CD4-positive, alpha-beta memory T cell (primary cell): ENCODE measurements at regions not wholly inside any gene's neighbourhood (a gene's known extent, or its start where the extent isn't known, plus 50 kb on each side); places are given as distances from the start of the nearest gene placed in this dataset.
"Not testable (repeated sequence)": the region's sequence is repeated elsewhere in the genome, so short reads cannot be mapped to it uniquely, and the experiment has no call there.

Experiments used
- CTCF ChIA-PET: fragments of 350-600 bp; sonication (Branson Sonifier 250); formaldehyde crosslinking; loops from one replicate; lab custom pipeline; 2021; ENCODE audit warnings: inconsistent platforms; ENCODE audit not compliant: partially characterized antibody; lab: Charles Lee
- POLR2A ChIA-PET: fragments of 350-600 bp; sonication (Branson Sonifier 250); formaldehyde crosslinking; loops from one replicate; lab custom pipeline; 2021; ENCODE audit not compliant: partially characterized antibody; lab: Charles Lee
- DNase-seq, 5 donors: peaks; one replicate each; pipeline versions ENCODE4 v3.0.0 to v3.0.0-alpha.2; 2020 to 2022; ENCODE audit warnings: mixed read lengths in 1 of 5
- H3K27ac ChIP-seq: one replicate; pipeline ENCODE4 v1.7.0; 2013; ENCODE audit warnings: low read depth, low read length
- H3K27me3 ChIP-seq: 2 replicates; pipeline ENCODE4 v1.7.0; 2013; ENCODE audit warnings: mild to moderate bottlenecking, low read length, moderate library complexity; ENCODE audit not compliant: insufficient read depth
- H3K36me3 ChIP-seq: 2 replicates; pipeline ENCODE4 v1.7.0; 2013; ENCODE audit warnings: mild to moderate bottlenecking, low read length, moderate library complexity; ENCODE audit not compliant: insufficient read depth
- H3K4me1 ChIP-seq: 2 replicates; pipeline ENCODE4 v1.7.0; 2013; ENCODE audit warnings: mild to moderate bottlenecking, low read length, moderate library complexity; ENCODE audit not compliant: insufficient read depth
- H3K4me3 ChIP-seq, 2 donors: one replicate each; pipeline ENCODE4 v1.7.0; 2013; ENCODE audit warnings: low read length in 2 of 2, mild to moderate bottlenecking in 1 of 2
- H3K9me3 ChIP-seq, 2 donors: one replicate each; pipeline ENCODE4 v1.7.0; 2013; ENCODE audit warnings: low read length in 2 of 2, control low read depth in 1 of 2; ENCODE audit not compliant: control insufficient read depth in 1 of 2
- H3K27ac Mint-ChIP-seq, 7 donors: one replicate each; pipeline ENCODE4 v1.8.0; 2020 to 2021; ENCODE audit warnings: mixed read lengths in 7 of 7, mild to moderate bottlenecking in 6 of 7, inconsistent platforms in 3 of 7, moderate library complexity in 3 of 7
- H3K27me3 Mint-ChIP-seq, 2 donors: one replicate each; pipeline ENCODE4 v1.8.0; 2020 to 2021; ENCODE audit warnings: mixed read lengths in 2 of 2
- H3K36me3 Mint-ChIP-seq, 2 donors: one replicate each; pipeline ENCODE4 v1.8.0; 2020 to 2021; ENCODE audit warnings: mixed read lengths in 2 of 2, inconsistent platforms in 1 of 2, mild to moderate bottlenecking in 1 of 2
- H3K4me1 Mint-ChIP-seq, 4 donors: one replicate each; pipeline ENCODE4 v1.8.0; 2020 to 2021; ENCODE audit warnings: mixed read lengths in 4 of 4, mild to moderate bottlenecking in 1 of 4
- H3K4me3 Mint-ChIP-seq, 8 donors: one replicate each; pipeline ENCODE4 v1.8.0; 2020 to 2021; ENCODE audit warnings: mixed read lengths in 8 of 8, mild to moderate bottlenecking in 7 of 8, moderate library complexity in 6 of 8, inconsistent platforms in 3 of 8
- H3K9me3 Mint-ChIP-seq, 8 donors: one replicate each; pipeline ENCODE4 v1.8.0; 2020 to 2021; ENCODE audit warnings: mixed read lengths in 8 of 8, mild to moderate bottlenecking in 5 of 8, inconsistent platforms in 3 of 8, moderate library complexity in 1 of 8
- intact Hi-C: fragments of 100-400 bp; cut with micrococcal nuclease; formaldehyde crosslinking; loops from one replicate; pipeline ENCODE4 v1.15.1; 2023

GRCh38 chr9:75551861-75552260 is 338.6 kb upstream of the PCSK5 start:
- no peak overlapping the region for H3K4me3 Mint-ChIP-seq
- no peak for DNase-seq
- no peak overlapping the region for H3K27ac ChIP-seq
- H3K9me3 Mint-ChIP-seq, result peaks cover 0 to 6% (median under 1%) of the 10 kb centered on the region in 8 donors
- no peak overlapping the region for H3K27ac Mint-ChIP-seq
- CTCF ChIA-PET, result no interaction called here
- POLR2A ChIA-PET, result no interaction called here
- H3K4me1 ChIP-seq, result no peaks in the 10 kb centered on the region
- no peaks in the 10 kb centered on the region for H3K36me3 ChIP-seq
- no peak overlapping the region for H3K4me3 ChIP-seq
- H3K36me3 Mint-ChIP-seq, result no peaks in the 10 kb centered on the region
- H3K4me1 Mint-ChIP-seq, result no peaks in the 10 kb centered on the region
- intact Hi-C loops, result no loop called here
- H3K27me3 ChIP-seq, result no peaks in the 10 kb centered on the region
- H3K27me3 Mint-ChIP-seq, result peaks cover 0 to 3% of the 10 kb centered on the region in 2 donors
- no peaks in the 10 kb centered on the region for H3K9me3 ChIP-seq

DNA sequence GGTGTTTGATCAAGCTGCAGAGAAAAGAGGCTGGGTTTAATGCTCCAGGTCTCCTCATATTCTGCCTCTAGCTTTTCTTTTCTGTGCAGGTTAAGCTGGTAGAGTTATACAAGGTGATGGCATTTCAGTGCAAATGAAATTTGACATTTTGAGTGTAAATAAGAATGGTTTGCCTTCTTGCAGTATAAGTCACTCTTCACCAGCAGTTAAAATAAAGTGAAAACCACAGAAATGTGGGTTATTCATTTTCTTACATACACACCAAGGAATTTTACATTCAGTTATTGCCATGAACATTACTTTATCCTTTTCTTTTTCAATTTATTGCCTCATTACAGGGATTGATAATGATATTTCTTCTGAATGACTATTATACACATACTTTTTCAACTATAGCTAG is 337.5 kb upstream of the PCSK5 start:
- H3K4me3 Mint-ChIP-seq, result no peak overlapping the region
- Histone ChIP-seq H3K27ac (no peak overlapping the region), H3K4me1 (no peaks in the 10 kb centered on the region), H3K36me3 (no peaks in the 10 kb centered on the region), H3K4me3 (no peak overlapping the region), H3K9me3 (no peaks in the 10 kb centered on the region), H3K27me3 (no peaks in the 10 kb centered on the region)
- ChIA-PET POLR2A (no interaction called here), CTCF (no interaction called here)
- intact Hi-C loops, result no loop called here
- no peaks in the 10 kb centered on the region for H3K36me3 Mint-ChIP-seq
- H3K9me3 Mint-ChIP-seq, result peaks cover 0 to 6% (median 1%) of the 10 kb centered on the region in 8 donors
- H3K4me1 Mint-ChIP-seq, result no peaks in the 10 kb centered on the region
- no peak for DNase-seq
- H3K27me3 Mint-ChIP-seq, result peaks cover 0 to 1% of the 10 kb centered on the region in 2 donors
- H3K27ac Mint-ChIP-seq, result no peak overlapping the region

GRCh38 chr9:75566813-75567212 is 323.7 kb upstream of the PCSK5 start:
- H3K36me3 ChIP-seq, intact Hi-C loops, H3K4me1 ChIP-seq, H3K4me3 Mint-ChIP-seq, H3K27ac Mint-ChIP-seq, H3K4me3 ChIP-seq, H3K27me3 Mint-ChIP-seq, POLR2A ChIA-PET, H3K27me3 ChIP-seq, H3K36me3 Mint-ChIP-seq, H3K4me1 Mint-ChIP-seq, H3K9me3 ChIP-seq, DNase-seq, CTCF ChIA-PET, H3K27ac ChIP-seq: not testable (repeated sequence)
- H3K9me3 Mint-ChIP-seq, result peaks cover 0 to 14% (median 4%) of the 10 kb centered on the region in 8 donors

DNA sequence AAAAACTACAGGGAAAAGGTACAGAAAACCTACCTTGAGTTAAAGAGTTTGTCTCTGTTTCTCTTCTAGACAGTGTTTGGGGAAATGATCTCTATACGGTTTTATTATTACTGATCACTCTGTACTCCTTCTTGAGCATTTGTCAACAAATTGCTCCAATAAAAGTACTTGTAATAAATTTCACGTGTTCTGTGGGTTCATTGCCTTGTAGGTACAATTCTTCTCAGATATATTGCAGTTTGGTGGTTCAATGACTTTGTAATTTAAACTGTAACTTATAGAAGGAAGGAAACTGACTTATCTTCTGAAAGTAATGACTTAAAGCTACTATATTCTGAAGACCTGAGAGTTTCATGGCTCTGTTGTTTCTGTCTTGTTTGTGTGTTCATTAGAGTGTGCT is 319.9 kb upstream of the PCSK5 start:
- no peak overlapping the region for H3K4me3 ChIP-seq
- Mint-ChIP-seq H3K4me1 (no peaks in the 10 kb centered on the region), H3K4me3 (no peak overlapping the region), H3K9me3 (peaks cover 0 to 7% (median 1%) of the 10 kb centered on the region in 8 donors), H3K36me3 (no peaks in the 10 kb centered on the region), H3K27me3 (peaks cover 0 to 2% of the 10 kb centered on the region in 2 donors), H3K27ac (no peak overlapping the region)
- no peaks in the 10 kb centered on the region for H3K27me3 ChIP-seq
- intact Hi-C loops, result no loop called here
- no peaks in the 10 kb centered on the region for H3K36me3 ChIP-seq
- H3K4me1 ChIP-seq, result no peaks in the 10 kb centered on the region
- ChIA-PET CTCF (no interaction called here), POLR2A (no interaction called here)
- DNase-seq, result no peak
- no peaks in the 10 kb centered on the region for H3K9me3 ChIP-seq
- no peak overlapping the region for H3K27ac ChIP-seq

- Histone ChIP-seq H3K27ac (no peak overlapping the region), H3K36me3 (no peaks in the 10 kb centered on the region), H3K4me1 (no peaks in the 10 kb centered on the region), H3K4me3 (no peak overlapping the region), H3K27me3 (no peaks in the 10 kb centered on the region), H3K9me3 (no peaks in the 10 kb centered on the region)
- Mint-ChIP-seq H3K27me3 (peaks cover 0 to 2% of the 10 kb centered on the region in 2 donors), H3K4me3 (no peak overlapping the region), H3K27ac (no peak overlapping the region), H3K36me3 (no peaks in the 10 kb centered on the region), H3K4me1 (no peaks in the 10 kb centered on the region), H3K9me3 (peaks cover 0 to 5% (median 0%) of the 10 kb centered on the region in 8 donors)
- ChIA-PET CTCF (no interaction called here), POLR2A (no interaction called here)
- intact Hi-C loops, result no loop called here
- no peak for DNase-seq
These were observed 315.9 kb upstream of the PCSK5 start for GRCh38 chr9:75574569-75574968.

DNA sequence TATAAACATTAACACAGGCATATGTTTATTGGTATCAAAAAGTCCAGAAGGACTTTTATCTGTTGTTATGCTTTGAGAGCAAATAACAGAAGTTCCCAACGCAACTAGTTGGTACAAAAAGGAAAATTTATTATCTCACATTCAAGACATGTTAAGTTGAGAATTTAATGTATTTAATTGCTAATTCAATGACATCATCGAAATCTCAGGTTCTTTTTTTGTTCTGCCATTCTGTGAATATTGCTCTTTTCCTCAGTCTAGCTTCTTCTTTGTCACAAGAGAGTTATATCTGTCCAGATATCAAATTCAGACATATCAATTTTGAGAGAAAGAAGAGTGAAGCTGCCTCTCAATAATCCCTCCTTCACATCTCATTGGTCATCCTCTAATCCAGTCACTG is 307.6 kb upstream of the PCSK5 start:
- ChIA-PET POLR2A (no interaction called here), CTCF (no interaction called here)
- no peaks in the 10 kb centered on the region for H3K36me3 ChIP-seq
- no peak overlapping the region for H3K4me3 Mint-ChIP-seq
- H3K27ac Mint-ChIP-seq, result no peak overlapping the region
- H3K27me3 Mint-ChIP-seq, result peaks cover 0 to 5% of the 10 kb centered on the region in 2 donors
- no peak overlapping the region for H3K4me3 ChIP-seq
- H3K36me3 Mint-ChIP-seq, result no peaks in the 10 kb centered on the region
- peaks cover 0 to 6% (median 0%) of the 10 kb centered on the region in 8 donors for H3K9me3 Mint-ChIP-seq
- no peaks in the 10 kb centered on the region for H3K4me1 ChIP-seq
- DNase-seq, result no peak
- intact Hi-C loops, result no loop called here
- no peaks in the 10 kb centered on the region for H3K9me3 ChIP-seq
- H3K27me3 ChIP-seq, result no peaks in the 10 kb centered on the region
- no peaks in the 10 kb centered on the region for H3K4me1 Mint-ChIP-seq
- H3K27ac ChIP-seq, result no peak overlapping the region

DNA sequence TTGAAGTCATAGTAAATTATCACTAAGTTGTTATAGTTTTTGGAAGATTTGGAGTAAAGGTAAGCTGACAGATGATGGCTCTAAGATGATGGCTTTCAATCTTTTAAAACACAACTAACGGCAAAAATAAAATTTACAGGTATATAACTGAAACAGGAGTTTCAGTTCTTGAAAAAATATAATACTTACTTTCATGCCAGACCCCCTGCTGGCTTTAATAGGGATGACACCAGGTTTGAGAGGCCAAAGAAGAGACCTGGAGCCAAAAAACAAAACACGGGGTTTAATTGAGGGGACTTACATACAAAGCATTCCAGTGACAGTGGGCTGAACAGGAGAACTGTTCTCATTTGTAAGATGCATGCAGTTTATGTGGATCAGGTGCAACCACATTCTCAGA is 301.7 kb upstream of the PCSK5 start:
- no peak overlapping the region for H3K4me3 ChIP-seq
- no peaks in the 10 kb centered on the region for H3K27me3 ChIP-seq
- no peaks in the 10 kb centered on the region for H3K9me3 ChIP-seq
- Mint-ChIP-seq H3K4me1 (no peaks in the 10 kb centered on the region), H3K4me3 (no peak overlapping the region), H3K36me3 (no peaks in the 10 kb centered on the region), H3K27me3 (peaks cover 0 to 5% of the 10 kb centered on the region in 2 donors), H3K9me3 (peaks cover 0 to 3% (median 0%) of the 10 kb centered on the region in 8 donors), H3K27ac (no peak overlapping the region)
- no peaks in the 10 kb centered on the region for H3K36me3 ChIP-seq
- H3K4me1 ChIP-seq, result no peaks in the 10 kb centered on the region
- POLR2A ChIA-PET, result no interaction called here
- CTCF ChIA-PET, result no interaction called here
- intact Hi-C loops, result no loop called here
- no peak overlapping the region for H3K27ac ChIP-seq
- no peak for DNase-seq

DNA sequence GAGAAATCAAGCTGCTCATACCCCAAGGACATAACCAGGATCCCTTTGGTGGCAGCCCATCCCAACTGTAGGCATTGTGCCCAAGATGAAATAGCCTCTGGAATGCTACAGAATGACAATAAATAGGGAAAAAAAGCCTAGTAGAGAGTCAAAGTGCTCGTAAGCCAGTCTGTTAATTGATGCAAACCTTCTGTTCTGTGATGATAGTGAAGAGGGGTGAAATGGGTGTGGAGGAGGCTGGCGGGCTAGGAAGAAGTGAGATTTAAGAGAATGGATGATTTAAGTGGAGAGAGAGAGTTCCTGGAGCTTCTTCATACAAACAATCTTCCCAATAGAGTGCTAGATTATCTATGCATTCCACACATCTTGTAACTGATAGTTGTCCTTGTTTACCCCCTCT is 301.0 kb upstream of the PCSK5 start:
- Histone ChIP-seq H3K36me3 (no peaks in the 10 kb centered on the region), H3K4me1 (no peaks in the 10 kb centered on the region), H3K4me3 (no peak overlapping the region), H3K27me3 (no peaks in the 10 kb centered on the region), H3K27ac (no peak overlapping the region), H3K9me3 (no peaks in the 10 kb centered on the region)
- peaks cover 0 to 5% of the 10 kb centered on the region in 2 donors for H3K27me3 Mint-ChIP-seq
- ChIA-PET POLR2A (no interaction called here), CTCF (no interaction called here)
- no peak overlapping the region for H3K27ac Mint-ChIP-seq
- H3K36me3 Mint-ChIP-seq, result no peaks in the 10 kb centered on the region
- peaks cover 0 to 3% (median 0%) of the 10 kb centered on the region in 8 donors for H3K9me3 Mint-ChIP-seq
- H3K4me1 Mint-ChIP-seq, result no peaks in the 10 kb centered on the region
- no peak for DNase-seq
- intact Hi-C loops, result no loop called here
- no peak overlapping the region for H3K4me3 Mint-ChIP-seq
